ENCODE measurements at regions not wholly inside any gene's neighbourhood (a gene's known extent, or its start where the extent isn't known, plus 50 kb on each side); places are given as distances from the start of the nearest gene placed in this dataset.
"Not testable (repeated sequence)": the region's sequence is repeated elsewhere in the genome, so short reads cannot be mapped to it uniquely, and the experiment has no call there.

GRCh38 chr5:145463634-145464033, 371.5 kb downstream of the PRELID2 start:
- Mint-ChIP-seq H3K27ac (no peak overlapping the region), H3K4me3 (no peak overlapping the region)

GRCh38 chr5:145462525-145462924, 372.6 kb downstream of the PRELID2 start:
- H3K9me3 Mint-ChIP-seq = peaks cover 14% of the 10 kb centered on the region
- no peak overlapping the region for H3K4me3 Mint-ChIP-seq
- DNase-seq = no peak
- no peaks in the 10 kb centered on the region for H3K4me1 Mint-ChIP-seq (ENCODE audit: low read depth)
- no peaks in the 10 kb centered on the region for H3K36me3 Mint-ChIP-seq (ENCODE audit: low read depth)
- H3K27ac Mint-ChIP-seq = no peak overlapping the region
- no peaks in the 10 kb centered on the region for H3K27me3 Mint-ChIP-seq

More at GRCh38 chr5:145463634-145464033, 371.5 kb downstream of the PRELID2 start:
- no peak for DNase-seq
- Mint-ChIP-seq H3K9me3 (peaks cover 14% of the 10 kb centered on the region), H3K36me3 (ENCODE audit: low read depth) (no peaks in the 10 kb centered on the region), H3K27me3 (no peaks in the 10 kb centered on the region), H3K4me1 (ENCODE audit: low read depth) (no peaks in the 10 kb centered on the region)

DNA sequence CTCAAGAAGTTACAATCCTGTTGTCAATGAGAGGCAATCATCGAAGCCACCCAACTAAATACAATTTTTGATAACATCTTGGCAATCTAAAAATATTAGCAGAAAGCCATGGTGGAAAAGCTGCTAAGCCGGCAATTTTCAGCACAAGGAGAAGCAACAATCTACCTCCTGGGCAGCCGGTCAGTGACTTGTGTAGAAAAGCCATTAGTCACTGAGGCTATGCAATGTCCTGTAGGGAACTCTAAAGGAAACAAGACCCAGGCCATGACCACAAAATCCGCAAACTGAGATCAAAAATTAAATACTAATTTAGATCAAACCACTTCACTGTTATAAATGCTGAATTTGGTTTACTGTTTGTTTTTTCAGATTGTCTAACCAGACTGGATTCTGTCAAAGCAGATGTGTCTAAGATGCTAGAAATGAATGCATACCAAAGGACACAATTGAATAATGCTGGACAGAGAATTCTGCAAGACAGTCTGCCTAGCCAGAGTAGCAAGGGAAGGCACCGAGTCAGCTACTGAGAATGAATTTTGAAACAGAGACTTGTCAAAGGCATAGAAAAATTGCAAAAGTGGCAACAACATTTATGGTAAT, 384.8 kb downstream of the PRELID2 start:
- DNase-seq = no peak
- Mint-ChIP-seq H3K9me3 (peaks cover 4% of the 10 kb centered on the region), H3K4me3 (no peak overlapping the region), H3K36me3 (ENCODE audit: low read depth) (no peaks in the 10 kb centered on the region), H3K4me1 (ENCODE audit: low read depth) (no peaks in the 10 kb centered on the region), H3K27me3 (no peaks in the 10 kb centered on the region), H3K27ac (no peak overlapping the region)

- Mint-ChIP-seq H3K27ac (no peak overlapping the region), H3K4me1 (ENCODE audit: low read depth) (no peaks in the 10 kb centered on the region), H3K36me3 (ENCODE audit: low read depth) (no peaks in the 10 kb centered on the region), H3K4me3 (no peak overlapping the region), H3K9me3 (peaks cover 9% of the 10 kb centered on the region), H3K27me3 (no peaks in the 10 kb centered on the region)
- no peak for DNase-seq
These were observed 385.3 kb downstream of the PRELID2 start for GRCh38 chr5:145449794-145450193.

DNA sequence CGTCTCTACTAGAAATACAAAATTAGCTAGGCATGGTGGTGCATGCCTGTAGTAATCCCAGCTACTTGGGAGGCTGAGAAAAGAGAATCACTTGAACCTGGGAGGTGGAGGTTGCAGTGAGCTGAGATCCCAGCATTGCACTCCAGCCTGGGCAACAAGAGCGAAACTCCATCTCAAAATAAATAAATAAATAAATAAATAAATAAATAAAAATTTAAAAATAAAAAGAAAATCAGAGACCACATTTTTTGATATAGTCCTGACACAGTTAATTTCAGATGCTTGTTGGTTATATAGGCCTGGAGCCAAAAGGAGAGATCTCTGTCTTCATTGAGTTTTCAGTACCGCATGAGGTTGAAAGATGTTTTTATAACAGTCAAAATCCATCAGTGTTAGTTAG, 388.3 kb downstream of the PRELID2 start:
- not testable (repeated sequence) for H3K4me3 Mint-ChIP-seq; H3K36me3 Mint-ChIP-seq (ENCODE audit: low read depth); H3K27ac Mint-ChIP-seq; DNase-seq; H3K27me3 Mint-ChIP-seq; H3K4me1 Mint-ChIP-seq (ENCODE audit: low read depth)
- H3K9me3 Mint-ChIP-seq = peaks cover 15% of the 10 kb centered on the region

- Mint-ChIP-seq H3K36me3 (ENCODE audit: low read depth) (no peaks in the 10 kb centered on the region), H3K27me3 (no peaks in the 10 kb centered on the region), H3K27ac (no peak overlapping the region), H3K9me3 (peaks cover 15% of the 10 kb centered on the region), H3K4me1 (ENCODE audit: low read depth) (no peaks in the 10 kb centered on the region), H3K4me3 (no peak overlapping the region)
- DNase-seq = no peak
These were observed 388.7 kb downstream of the PRELID2 start for GRCh38 chr5:145446412-145446811.

DNA sequence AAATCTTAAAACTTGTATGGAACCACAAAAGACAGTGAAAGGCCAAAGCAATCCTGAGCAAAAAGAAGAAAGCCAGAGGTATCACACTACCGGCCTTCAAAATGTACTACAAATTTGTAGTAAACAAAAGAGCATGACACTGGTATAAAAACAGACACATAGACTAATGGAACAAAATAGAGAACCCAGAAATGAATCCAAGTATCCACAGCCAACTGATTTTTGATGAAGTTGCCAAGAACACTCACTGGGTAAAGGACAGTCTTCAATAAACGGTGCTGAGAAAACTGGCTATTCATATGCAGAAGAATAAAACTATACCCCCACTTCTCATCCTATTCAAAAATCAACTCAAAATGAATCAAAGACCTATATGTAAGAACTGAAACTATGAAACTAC, 390.1 kb downstream of the PRELID2 start:
- Mint-ChIP-seq H3K27me3 (no peaks in the 10 kb centered on the region), H3K9me3 (peaks cover 15% of the 10 kb centered on the region), H3K4me3 (no peak overlapping the region), H3K27ac (no peak overlapping the region), H3K4me1 (ENCODE audit: low read depth) (no peaks in the 10 kb centered on the region), H3K36me3 (ENCODE audit: low read depth) (no peaks in the 10 kb centered on the region)
- no peak for DNase-seq

DNA sequence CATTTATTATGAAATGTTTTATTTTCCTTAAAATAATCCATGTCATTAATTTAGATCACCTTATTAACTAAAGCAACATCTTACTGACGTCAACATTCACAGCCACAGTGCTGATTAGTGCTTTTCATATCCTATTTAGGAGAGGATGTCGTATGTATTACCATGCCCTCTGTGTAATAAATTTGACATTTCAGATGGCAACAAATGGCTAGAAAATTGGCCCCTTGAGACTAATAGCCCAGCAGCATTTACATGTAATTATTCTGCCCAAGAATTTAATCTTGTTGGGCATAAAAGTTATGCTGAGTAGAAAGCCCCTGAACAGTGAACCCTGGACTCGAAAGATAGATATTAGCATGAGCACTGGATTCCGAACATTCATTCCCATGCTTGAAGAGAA, 391.2 kb downstream of the PRELID2 start:
- DNase-seq = no peak
- H3K4me1 Mint-ChIP-seq (ENCODE audit: low read depth) = no peaks in the 10 kb centered on the region
- H3K9me3 Mint-ChIP-seq = peaks cover 15% of the 10 kb centered on the region
- no peaks in the 10 kb centered on the region for H3K36me3 Mint-ChIP-seq (ENCODE audit: low read depth)
- H3K27ac Mint-ChIP-seq = no peak overlapping the region
- H3K4me3 Mint-ChIP-seq = no peak overlapping the region
- no peaks in the 10 kb centered on the region for H3K27me3 Mint-ChIP-seq

- Mint-ChIP-seq H3K4me1 (ENCODE audit: low read depth) (no peaks in the 10 kb centered on the region), H3K4me3 (no peak overlapping the region), H3K36me3 (ENCODE audit: low read depth) (no peaks in the 10 kb centered on the region), H3K9me3 (peaks cover 15% of the 10 kb centered on the region), H3K27ac (no peak overlapping the region), H3K27me3 (no peaks in the 10 kb centered on the region)
- DNase-seq = no peak
These were observed 391.8 kb downstream of the PRELID2 start for GRCh38 chr5:145443366-145443765.

DNA sequence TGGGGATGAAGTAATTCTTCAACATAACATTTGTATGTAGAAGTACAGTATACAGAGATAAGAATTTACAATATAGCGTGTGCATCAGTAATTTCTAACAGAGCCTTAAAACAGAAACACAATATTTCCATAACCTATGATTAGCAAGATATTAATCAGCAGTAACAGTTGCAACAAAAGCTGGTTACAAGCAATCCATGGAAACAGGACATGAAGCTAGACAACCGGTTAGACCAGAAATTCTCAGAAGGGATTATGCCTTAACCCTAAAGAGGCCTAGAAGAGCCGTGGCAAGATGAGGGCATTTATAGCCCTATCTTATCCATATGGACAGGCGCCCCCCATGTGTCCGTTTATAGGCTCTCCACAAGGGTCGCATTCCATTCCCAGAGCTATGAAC, 392.5 kb downstream of the PRELID2 start:
- not testable (repeated sequence) for DNase-seq; H3K36me3 Mint-ChIP-seq (ENCODE audit: low read depth); H3K27me3 Mint-ChIP-seq; H3K4me3 Mint-ChIP-seq; H3K4me1 Mint-ChIP-seq (ENCODE audit: low read depth); H3K27ac Mint-ChIP-seq
- peaks cover 15% of the 10 kb centered on the region for H3K9me3 Mint-ChIP-seq

DNA sequence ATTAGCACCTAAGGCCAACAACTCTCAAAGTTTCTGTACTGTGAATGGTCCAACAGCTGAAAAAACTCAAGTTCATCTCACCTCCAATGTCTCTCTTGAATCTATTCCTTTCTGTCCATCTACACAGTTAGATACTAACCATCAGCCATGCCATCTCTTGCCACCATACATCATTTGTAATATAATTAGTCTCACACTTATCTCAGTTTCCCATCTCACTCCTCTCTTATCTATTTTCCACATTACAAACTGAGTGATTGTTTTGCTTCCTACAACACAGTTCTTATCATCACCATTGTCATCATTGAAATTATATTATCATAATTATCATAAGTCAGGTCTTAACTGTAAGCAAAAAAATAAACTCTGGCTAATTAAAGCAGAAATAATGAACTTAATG, 393.9 kb downstream of the PRELID2 start:
- H3K9me3 Mint-ChIP-seq = peaks cover 15% of the 10 kb centered on the region
- H3K4me1 Mint-ChIP-seq (ENCODE audit: low read depth) = no peaks in the 10 kb centered on the region

DNA sequence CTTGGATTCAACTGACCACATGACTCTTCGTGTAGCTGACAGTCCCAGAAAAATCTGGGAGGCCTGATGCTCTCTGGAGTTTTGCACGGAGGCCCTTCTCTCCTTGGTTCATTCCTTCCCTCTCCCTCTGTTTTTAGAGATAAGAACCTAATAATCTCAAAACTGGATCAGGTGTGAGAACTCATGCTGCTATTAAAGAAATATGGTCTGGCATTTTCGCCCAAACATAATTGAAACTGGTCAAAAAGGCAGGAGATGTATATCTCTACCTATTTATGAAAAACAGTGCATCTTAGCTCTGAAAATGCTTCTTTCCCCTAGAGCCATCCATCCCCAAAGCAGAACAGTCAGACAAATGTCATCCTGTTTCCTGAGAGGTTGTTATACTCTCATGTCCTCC, 397.5 kb downstream of the PRELID2 start:
- H3K9me3 Mint-ChIP-seq = peaks cover 8% of the 10 kb centered on the region

More for the DNA sequence above, 393.9 kb downstream of the PRELID2 start:
- Mint-ChIP-seq H3K27me3 (no peaks in the 10 kb centered on the region), H3K27ac (no peak overlapping the region), H3K4me3 (no peak overlapping the region), H3K36me3 (ENCODE audit: low read depth) (no peaks in the 10 kb centered on the region)
- no peak for DNase-seq

GRCh38 chr5:145433077-145433476, 402.1 kb downstream of the PRELID2 start:
- no peak overlapping the region for H3K27ac Mint-ChIP-seq
- H3K27me3 Mint-ChIP-seq = no peaks in the 10 kb centered on the region
- peaks cover 16% of the 10 kb centered on the region for H3K9me3 Mint-ChIP-seq
- DNase-seq = no peak
- H3K4me1 Mint-ChIP-seq (ENCODE audit: low read depth) = no peaks in the 10 kb centered on the region
- H3K4me3 Mint-ChIP-seq = no peak overlapping the region
- H3K36me3 Mint-ChIP-seq (ENCODE audit: low read depth) = no peaks in the 10 kb centered on the region

More for the DNA sequence above, 397.5 kb downstream of the PRELID2 start:
- Mint-ChIP-seq H3K36me3 (ENCODE audit: low read depth) (no peaks in the 10 kb centered on the region), H3K4me1 (ENCODE audit: low read depth) (no peaks in the 10 kb centered on the region), H3K27me3 (no peaks in the 10 kb centered on the region), H3K4me3 (no peak overlapping the region), H3K27ac (no peak overlapping the region)
- no peak for DNase-seq

GRCh38 chr5:145429170-145429569, 406.0 kb downstream of the PRELID2 start:
- Mint-ChIP-seq H3K9me3 (peaks cover 28% of the 10 kb centered on the region), H3K36me3 (ENCODE audit: low read depth) (no peaks in the 10 kb centered on the region), H3K4me3 (no peak overlapping the region), H3K4me1 (ENCODE audit: low read depth) (no peaks in the 10 kb centered on the region), H3K27ac (no peak overlapping the region), H3K27me3 (no peaks in the 10 kb centered on the region)
- no peak for DNase-seq

DNA sequence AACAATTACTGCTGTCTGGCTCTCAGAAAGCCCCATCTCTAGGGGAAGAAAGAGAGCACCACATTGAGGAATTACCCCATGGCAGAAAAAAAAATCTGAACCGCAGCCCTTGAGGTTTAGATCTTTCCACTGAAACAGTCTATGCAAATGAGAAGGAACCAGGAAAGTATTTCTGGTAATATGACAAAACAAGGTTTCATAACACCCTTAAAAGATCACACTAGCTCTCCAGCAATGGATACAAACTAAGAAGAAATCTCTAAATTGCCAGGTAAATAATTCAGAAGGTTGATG, 427.1 kb downstream of the PRELID2 start:
- no peaks in the 10 kb centered on the region for H3K36me3 Mint-ChIP-seq (ENCODE audit: low read depth)
- no peak overlapping the region for H3K4me3 Mint-ChIP-seq
- no peak for DNase-seq
- H3K27me3 Mint-ChIP-seq = no peaks in the 10 kb centered on the region
- no peak overlapping the region for H3K27ac Mint-ChIP-seq
- peaks cover 34% of the 10 kb centered on the region for H3K9me3 Mint-ChIP-seq
- H3K4me1 Mint-ChIP-seq (ENCODE audit: low read depth) = no peaks in the 10 kb centered on the region
